Mesothelial cell of epicardium (in vitro differentiated cells): ENCODE measurements at regions not wholly inside any gene's neighbourhood (a gene's known extent, or its start where the extent isn't known, plus 50 kb on each side); places are given as distances from the start of the nearest gene placed in this dataset.

Experiments used
- DNase-seq, 2 experiments: peaks; one replicate each; pipeline ENCODE4 v3.0.0; 2021; ENCODE audit warnings: low spot score in 2 of 2; ENCODE audit not compliant: unreplicated experiment in 2 of 2
- H3K27ac Mint-ChIP-seq: 2 replicates; pipeline ENCODE4 v1.8.0; 2021; ENCODE audit warnings: mixed read lengths
- H3K27me3 Mint-ChIP-seq: 2 replicates; pipeline ENCODE4 v1.8.0; 2021; ENCODE audit warnings: low read depth, mixed read lengths
- H3K36me3 Mint-ChIP-seq: 2 replicates; pipeline ENCODE4 v1.8.0; 2021; ENCODE audit warnings: mixed read lengths
- H3K4me1 Mint-ChIP-seq: 2 replicates; pipeline ENCODE4 v1.8.0; 2021; ENCODE audit warnings: mixed read lengths
- H3K4me3 Mint-ChIP-seq: 2 replicates; pipeline ENCODE4 v1.8.0; 2021; ENCODE audit warnings: mild to moderate bottlenecking, moderate library complexity, mixed read lengths
- H3K9me3 Mint-ChIP-seq: 2 replicates; pipeline ENCODE4 v1.8.0; 2021; ENCODE audit warnings: mixed read lengths
- CTCF ChIP-seq: fragments of 200-600 bp; sonication (generic); IDR thresholded peaks from one replicate; pipeline ENCODE4 v1.5.0; 2021; ENCODE audit warnings: antibody characterized with exemption; ENCODE audit not compliant: unreplicated experiment

- TF ChIP-seq CTCF, result no peak
- H3K36me3 Mint-ChIP-seq, result no peaks in the 10 kb centered on the region
- no peak for DNase-seq
- no peak overlapping the region for H3K4me3 Mint-ChIP-seq
- no peaks in the 10 kb centered on the region for H3K27me3 Mint-ChIP-seq
- H3K9me3 Mint-ChIP-seq, result peaks cover 12% of the 10 kb centered on the region
- H3K27ac Mint-ChIP-seq, result no peak overlapping the region
- no peaks in the 10 kb centered on the region for H3K4me1 Mint-ChIP-seq
These were observed 221.2 kb upstream of the ATP6AP2 start for GRCh38 chrX:40359593-40359992.

GRCh38 chrX:40358994-40359393, 221.8 kb upstream of the ATP6AP2 start:
- no peak for TF ChIP-seq CTCF
- Mint-ChIP-seq H3K4me3 (no peak overlapping the region), H3K27ac (no peak overlapping the region), H3K36me3 (no peaks in the 10 kb centered on the region), H3K4me1 (no peaks in the 10 kb centered on the region), H3K27me3 (no peaks in the 10 kb centered on the region), H3K9me3 (peaks cover 8% of the 10 kb centered on the region)
- DNase-seq, result no peak

- no peak for DNase-seq
- H3K36me3 Mint-ChIP-seq, result no peaks in the 10 kb centered on the region
- no peak overlapping the region for H3K4me3 Mint-ChIP-seq
- H3K27me3 Mint-ChIP-seq, result no peaks in the 10 kb centered on the region
- no peaks in the 10 kb centered on the region for H3K4me1 Mint-ChIP-seq
- no peak for TF ChIP-seq CTCF
- H3K27ac Mint-ChIP-seq, result no peak overlapping the region
- H3K9me3 Mint-ChIP-seq, result peaks cover 51% of the 10 kb centered on the region
These were observed 231.5 kb upstream of the ATP6AP2 start for GRCh38 chrX:40349251-40349650.

GRCh38 chrX:40346379-40346778, 234.4 kb upstream of the ATP6AP2 start:
- Mint-ChIP-seq H3K4me3 (no peak overlapping the region), H3K27ac (no peak overlapping the region), H3K4me1 (no peaks in the 10 kb centered on the region), H3K36me3 (peaks cover 2% of the 10 kb centered on the region), H3K9me3 (peaks cover 48% of the 10 kb centered on the region), H3K27me3 (no peaks in the 10 kb centered on the region)
- TF ChIP-seq CTCF, result no peak
- DNase-seq, result no peak

- Mint-ChIP-seq H3K4me3 (no peak overlapping the region), H3K9me3 (peaks cover 34% of the 10 kb centered on the region), H3K36me3 (peaks cover 2% of the 10 kb centered on the region), H3K27ac (no peak overlapping the region), H3K4me1 (no peaks in the 10 kb centered on the region), H3K27me3 (no peaks in the 10 kb centered on the region)
- no peak for TF ChIP-seq CTCF
- DNase-seq, result no peak
These were observed 237.5 kb upstream of the ATP6AP2 start for GRCh38 chrX:40343319-40343718.

GRCh38 chrX:40340116-40340515, 240.7 kb upstream of the ATP6AP2 start:
- no peaks in the 10 kb centered on the region for H3K27me3 Mint-ChIP-seq
- TF ChIP-seq CTCF, result no peak
- no peak overlapping the region for H3K4me3 Mint-ChIP-seq
- DNase-seq, result no peak
- H3K4me1 Mint-ChIP-seq, result no peaks in the 10 kb centered on the region
- H3K27ac Mint-ChIP-seq, result no peak overlapping the region
- H3K36me3 Mint-ChIP-seq, result peaks cover 2% of the 10 kb centered on the region
- H3K9me3 Mint-ChIP-seq, result peaks cover 22% of the 10 kb centered on the region
